SK-N-SH (cell line): ENCODE measurements at regions not wholly inside any gene's neighbourhood (a gene's known extent, or its start where the extent isn't known, plus 50 kb on each side); places are given as distances from the start of the nearest gene placed in this dataset.

Source experiments
- CTCF ChIA-PET: fragments of 300-600, 350-600 bp; formaldehyde crosslinking; extraction: SDS; loops from one replicate; lab custom pipeline; 2021; lab: Yijun Ruan, JAX
- POLR2A ChIA-PET: fragments of 350-600 bp; sonication (Branson Sonifier 250); formaldehyde crosslinking; extraction: SDS; loops from one replicate; lab custom pipeline; 2020; ENCODE audit warnings: antibody characterized with exemption, inconsistent platforms; lab: Yijun Ruan, JAX
- DNase-seq: peaks from one replicate; pipeline ENCODE4 v3.0.0; 2012
- H2AFZ ChIP-seq: fragments of 200-600 bp; sonication (generic); 2 replicates; pipeline ENCODE4 v1.8.1; 2016; ENCODE audit warnings: antibody characterized with exemption, mild to moderate bottlenecking, low read depth
- H3F3A ChIP-seq: fragments of 200-600 bp; sonication (generic); replicated peaks from 2 replicates; pipeline ENCODE3; 2016; ENCODE audit warnings: antibody characterized with exemption, mild to moderate bottlenecking; ENCODE audit not compliant: insufficient read depth
- H3K27ac ChIP-seq, 2 experiments: fragments of 200-500 bp in 1 of 2; fragments of 200-600 bp in 1 of 2; sonication (Bioruptor generic) in 1 of 2; sonication (generic), shearing (Covaris generic) in 1 of 2; 2 replicates each; pipeline versions ENCODE4 v1.5.1 to v1.6.1; 2014 to 2016; ENCODE audit warnings: low read depth in 2 of 2, inconsistent platforms in 1 of 2, low read length in 1 of 2, mild to moderate bottlenecking in 1 of 2, mixed read lengths in 1 of 2
- H3K27me3 ChIP-seq: fragments of 200-600 bp; sonication (generic), shearing (Covaris generic); 2 replicates; pipeline ENCODE4 v1.6.1; 2016; ENCODE audit warnings: mixed run types; ENCODE audit not compliant: insufficient read depth
- H3K36me3 ChIP-seq, 2 experiments: fragments of 200-500 bp in 1 of 2; fragments of 200-600 bp in 1 of 2; sonication (Bioruptor generic) in 1 of 2; sonication (generic) in 1 of 2; replicated peaks in 1 of 2; 2 replicates each; pipeline versions ENCODE3 to v1.5.1; 2014 to 2016; ENCODE audit warnings: low read length in 1 of 2, mild to moderate bottlenecking in 1 of 2; ENCODE audit not compliant: insufficient read depth in 2 of 2, control insufficient read depth in 1 of 2
- H3K4me1 ChIP-seq, 2 experiments: fragments of 200-500 bp in 1 of 2; fragments of 200-600 bp in 1 of 2; sonication (Bioruptor generic) in 1 of 2; sonication (generic), shearing (Covaris generic) in 1 of 2; 2 replicates each; pipeline versions ENCODE4 v1.5.1 to v1.6.1; 2014 to 2016; ENCODE audit warnings: low read depth in 1 of 2, low read length in 1 of 2, mixed run types in 1 of 2; ENCODE audit not compliant: insufficient read depth in 2 of 2, control insufficient read depth in 1 of 2
- H3K4me2 ChIP-seq: fragments of 200-600 bp; sonication (generic), shearing (Covaris generic); 2 replicates; pipeline ENCODE4 v1.6.1; 2017; ENCODE audit warnings: mixed run types
- H3K4me3 ChIP-seq, 2 experiments: fragments of 200-500 bp in 1 of 2; fragments of 200-600 bp in 1 of 2; sonication (Bioruptor generic) in 1 of 2; sonication (generic), shearing (Covaris generic) in 1 of 2; 2 replicates each; pipeline versions ENCODE4 v1.5.1 to v1.8.1; 2014 to 2016; ENCODE audit warnings: low read depth in 2 of 2, inconsistent platforms in 1 of 2, low read length in 1 of 2, mild to moderate bottlenecking in 1 of 2, mixed read lengths in 1 of 2, moderate library complexity in 1 of 2
- H3K79me2 ChIP-seq: fragments of 200-600 bp; sonication (generic); 2 replicates; pipeline ENCODE4 v1.8.1; 2017; ENCODE audit warnings: mild to moderate bottlenecking; ENCODE audit not compliant: insufficient read depth
- H3K9ac ChIP-seq: fragments of 200-600 bp; sonication (generic); 2 replicates; pipeline ENCODE4 v1.6.1; 2017; ENCODE audit warnings: mixed run types
- H3K9me2 ChIP-seq: fragments of 200-600 bp; sonication (generic); 2 replicates; pipeline ENCODE4 v1.6.1; 2017; ENCODE audit warnings: mixed run types
- H3K9me3 ChIP-seq: fragments of 200-600 bp; sonication (generic); 2 replicates; pipeline ENCODE4 v1.6.1; 2017; ENCODE audit warnings: mixed run types, mild to moderate bottlenecking, moderate library complexity
- H4K20me1 ChIP-seq: fragments of 200-600 bp; sonication (generic); 2 replicates; pipeline ENCODE4 v1.6.1; 2017; ENCODE audit warnings: mild to moderate bottlenecking, mixed run types; ENCODE audit not compliant: insufficient read depth
- CHD2 ChIP-seq: fragments of 150-350 bp; IDR thresholded peaks from 2 replicates; pipeline ENCODE4 v1.6.1; 2018; ENCODE audit warnings: low read length; ENCODE audit not compliant: partially characterized antibody
- CTCF ChIP-seq: fragments of 200-600 bp; sonication (generic); IDR thresholded peaks from 2 replicates; pipeline ENCODE4 v1.6.1; 2017; ENCODE audit warnings: antibody characterized with exemption, mild to moderate bottlenecking, moderate library complexity
- ELF1 ChIP-seq: IDR thresholded peaks from 2 replicates; pipeline ENCODE4 v1.4.0; 2012
- EZH2phosphoT487 ChIP-seq: fragments of 200-600 bp; sonication (generic); IDR thresholded peaks from 2 replicates; pipeline ENCODE4 v1.6.1; 2017; ENCODE audit warnings: low read depth, mixed run types, mild to moderate bottlenecking, antibody characterized with exemption, moderate library complexity, borderline replicate concordance
- FOSL2 ChIP-seq: IDR thresholded peaks from 2 replicates; pipeline ENCODE4 v1.4.0; 2012; ENCODE audit warnings: low read depth, mild to moderate bottlenecking, moderate library complexity, borderline replicate concordance
- FOXJ3 ChIP-seq: sonication (generic); formaldehyde crosslinking; IDR thresholded peaks from 2 replicates; pipeline ENCODE4 v1.5.1; 2020; ENCODE audit warnings: mild to moderate bottlenecking, missing genetic modification reagents
- FOXM1 ChIP-seq: IDR thresholded peaks from 2 replicates; pipeline ENCODE4 v1.4.0; 2012; ENCODE audit warnings: low read depth, mild to moderate bottlenecking
- GABPA ChIP-seq: IDR thresholded peaks from 2 replicates; pipeline ENCODE4 v1.4.0; 2012; ENCODE audit warnings: low read depth, mild to moderate bottlenecking
- GATA2 ChIP-seq: sonication (generic); formaldehyde crosslinking; IDR thresholded peaks from 2 replicates; pipeline ENCODE4 v1.5.0; 2020; ENCODE audit warnings: mild to moderate bottlenecking, missing genetic modification reagents
- IRF3 ChIP-seq: fragments of 150-350 bp; IDR thresholded peaks from 2 replicates; pipeline ENCODE4 v1.6.1; 2016; ENCODE audit warnings: mild to moderate bottlenecking, low read depth, low read length
- JUND ChIP-seq: IDR thresholded peaks from 2 replicates; pipeline ENCODE4 v1.4.0; 2012
- MEF2A ChIP-seq: IDR thresholded peaks from 2 replicates; pipeline ENCODE4 v1.4.0; 2012; ENCODE audit warnings: low read depth, borderline replicate concordance
- MXI1 ChIP-seq: IDR thresholded peaks from 2 replicates; pipeline ENCODE4 v1.6.1; 2012; ENCODE audit warnings: mild to moderate bottlenecking, low read depth, low read length, improper control_type of control experiment
- NFIC ChIP-seq: IDR thresholded peaks from 2 replicates; pipeline ENCODE4 v1.4.0; 2012; ENCODE audit warnings: borderline replicate concordance
- PBX3 ChIP-seq: IDR thresholded peaks from 2 replicates; pipeline ENCODE4; 2012
- POLR2AphosphoS5 ChIP-seq: IDR thresholded peaks from 2 replicates; pipeline ENCODE4 v1.6.1; 2012; ENCODE audit warnings: low read depth, low read length
- RCOR1 ChIP-seq: fragments of 150-350 bp; IDR thresholded peaks from 2 replicates; pipeline ENCODE4 v1.6.1; 2017; ENCODE audit warnings: antibody characterized with exemption, low read length
- RFX5 ChIP-seq: IDR thresholded peaks from 2 replicates; pipeline ENCODE4 v1.6.1; 2012; ENCODE audit warnings: mild to moderate bottlenecking, improper control_type of control experiment, low read length
- SMC3 ChIP-seq: IDR thresholded peaks from 2 replicates; pipeline ENCODE4 v1.6.1; 2012; ENCODE audit warnings: low read depth, low read length, improper control_type of control experiment
- TCF12 ChIP-seq: IDR thresholded peaks from 2 replicates; pipeline ENCODE4 v1.4.0; 2012
- TEAD4 ChIP-seq: IDR thresholded peaks from 2 replicates; pipeline ENCODE4 v1.4.0; 2012; ENCODE audit warnings: mild to moderate bottlenecking, borderline replicate concordance; ENCODE audit not compliant: insufficient read depth
- YY1 ChIP-seq: IDR thresholded peaks from 2 replicates; pipeline ENCODE4 v1.4.0; 2012; ENCODE audit warnings: low read depth, mild to moderate bottlenecking
- WGBS: methylation state at CpG from one replicate; pipeline ENCODE4 v1.1.6; 2017; ENCODE audit warnings: low lambda C conversion rate; 5-methylcytosine and 5-hydroxymethylcytosine counted together

- H3K4me2 ChIP-seq = no peak overlapping the region
- 49% methylated on average over 5 of the region's 6 CpGs for WGBS
- H3K27me3 ChIP-seq = no peaks in the 10 kb centered on the region
- H3K9ac ChIP-seq = no peak overlapping the region
- no peak for DNase-seq
- no peak overlapping the region for H3K27ac ChIP-seq
- no peaks in the 10 kb centered on the region for H3K9me3 ChIP-seq
- H3K4me3 ChIP-seq = no peak overlapping the region
- H3K9me2 ChIP-seq = no peaks in the 10 kb centered on the region
- no peaks in the 10 kb centered on the region for H3K4me1 ChIP-seq
- no peak overlapping the region for H2AFZ ChIP-seq
- no peaks in the 10 kb centered on the region for H3K36me3 ChIP-seq
- no peaks in the 10 kb centered on the region for H3K79me2 ChIP-seq
- CTCF ChIA-PET = no interaction called here
- TF ChIP-seq MXI1 (no peak), NFIC (no peak), POLR2AphosphoS5 (no peak), CTCF (no peak), IRF3 (no peak), SMC3 (no peak), FOSL2 (no peak), TCF12 (no peak), RCOR1 (no peak), PBX3 (no peak)
- TF ChIP-seq, all 33 proteins: peak for 0
- POLR2A ChIA-PET = no interaction called here
- Histone ChIP-seq H4K20me1 (no peaks in the 10 kb centered on the region), H3F3A (no peaks in the 10 kb centered on the region)
These were observed 108.7 kb downstream of the SUCLA2 start for GRCh38 chr13:47892374-47892773.

GRCh38 chr13:47890146-47890814 is 110.8 kb downstream of the SUCLA2 start:
- Histone ChIP-seq H3K4me3 (no peak overlapping the region), H3K9me3 (no peaks in the 10 kb centered on the region), H4K20me1 (no peaks in the 10 kb centered on the region), H3K27me3 (no peaks in the 10 kb centered on the region), H3K9ac (no peak overlapping the region), H3F3A (no peaks in the 10 kb centered on the region), H3K4me2 (no peak overlapping the region), H3K4me1 (no peaks in the 10 kb centered on the region), H3K9me2 (no peaks in the 10 kb centered on the region), H3K36me3 (no peaks in the 10 kb centered on the region), H3K27ac (no peak overlapping the region), H3K79me2 (no peaks in the 10 kb centered on the region), H2AFZ (peak overlapping the region; percentile 47; the same call in 1 of the 2 replicates)
- POLR2A ChIA-PET = no interaction called here
- TF ChIP-seq FOXJ3 (CRISPR knock-in tag) (no peak), CTCF (no peak), RFX5 (no peak), GABPA (no peak), SMC3 (no peak), JUND (no peak), FOXM1 (no peak), EZH2phosphoT487 (no peak), YY1 (no peak), NFIC (no peak), RCOR1 (no peak), TEAD4 (no peak), MEF2A (no peak), CHD2 (no peak), MXI1 (no peak), ELF1 (no peak), IRF3 (no peak), GATA2 (CRISPR knock-in tag) (no peak)
- DNase-seq = no peak
- CTCF ChIA-PET = no interaction called here
